GM21423 (cell line): ENCODE measurements at regions not wholly inside any gene's neighbourhood (a gene's known extent, or its start where the extent isn't known, plus 50 kb on each side); places are given as distances from the start of the nearest gene placed in this dataset.
A peak's percentile ranks its signal among the peaks of the same experiment; 100 is the strongest.

Source experiments
- ATAC-seq: cut with Tn5 transposase; IDR thresholded peaks from one replicate; pipeline ENCODE4 v1.9.1; 2021; ENCODE audit warnings: mild to moderate bottlenecking, moderate library complexity; ENCODE audit not compliant: unreplicated experiment

DNA sequence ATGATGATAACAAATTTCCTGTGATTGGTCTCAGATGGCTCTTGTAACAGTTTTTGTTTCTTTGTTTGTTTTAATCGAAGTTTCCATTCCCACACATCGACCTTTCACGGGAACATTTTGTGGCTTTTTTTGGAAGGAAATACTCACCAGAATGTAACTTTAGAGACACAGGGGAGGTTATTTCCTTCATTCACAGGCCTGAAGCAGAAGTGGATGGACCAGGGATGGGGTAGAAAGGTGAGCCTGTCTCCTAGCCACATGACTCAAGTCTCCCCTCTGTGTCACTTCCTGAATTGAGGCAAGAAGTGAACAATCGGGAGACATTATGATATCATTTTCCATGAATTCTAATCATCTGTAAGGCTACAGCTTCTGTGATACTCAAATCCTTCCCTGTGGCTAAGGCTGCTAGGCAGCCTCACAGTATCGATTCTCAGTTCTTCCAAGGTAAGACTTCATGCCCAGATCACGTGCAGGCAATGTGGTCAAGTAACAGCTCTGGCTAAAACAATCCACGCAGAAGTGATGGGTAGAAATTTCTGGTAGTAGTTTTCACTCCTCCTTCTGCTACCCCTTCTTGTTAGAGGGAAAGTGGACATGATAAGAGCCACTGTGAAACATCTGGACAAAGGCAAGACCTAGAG lies 203.9 kb upstream of the NEBL start:
- ATAC-seq: no peak

DNA sequence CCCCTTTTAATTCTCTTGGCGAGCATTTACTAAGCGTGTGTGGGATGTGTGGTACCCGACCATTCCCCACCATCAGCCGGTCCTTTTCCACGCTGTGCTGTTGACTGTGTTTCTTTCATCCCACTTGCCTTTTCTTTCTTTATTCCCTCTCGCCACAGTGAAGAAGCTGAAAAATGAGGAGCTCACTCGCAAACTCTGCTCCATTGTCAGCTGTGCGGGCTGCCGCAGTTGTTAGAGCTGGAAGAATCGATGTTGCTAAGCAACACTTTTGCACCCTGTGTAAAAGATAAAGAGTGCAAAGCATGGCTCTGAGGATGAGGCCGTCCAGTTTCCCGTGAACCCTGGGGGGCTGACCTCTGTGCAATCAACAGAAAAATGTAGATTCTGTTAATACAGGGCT lies 203.1 kb upstream of the NEBL start:
- ATAC-seq: no peak

DNA sequence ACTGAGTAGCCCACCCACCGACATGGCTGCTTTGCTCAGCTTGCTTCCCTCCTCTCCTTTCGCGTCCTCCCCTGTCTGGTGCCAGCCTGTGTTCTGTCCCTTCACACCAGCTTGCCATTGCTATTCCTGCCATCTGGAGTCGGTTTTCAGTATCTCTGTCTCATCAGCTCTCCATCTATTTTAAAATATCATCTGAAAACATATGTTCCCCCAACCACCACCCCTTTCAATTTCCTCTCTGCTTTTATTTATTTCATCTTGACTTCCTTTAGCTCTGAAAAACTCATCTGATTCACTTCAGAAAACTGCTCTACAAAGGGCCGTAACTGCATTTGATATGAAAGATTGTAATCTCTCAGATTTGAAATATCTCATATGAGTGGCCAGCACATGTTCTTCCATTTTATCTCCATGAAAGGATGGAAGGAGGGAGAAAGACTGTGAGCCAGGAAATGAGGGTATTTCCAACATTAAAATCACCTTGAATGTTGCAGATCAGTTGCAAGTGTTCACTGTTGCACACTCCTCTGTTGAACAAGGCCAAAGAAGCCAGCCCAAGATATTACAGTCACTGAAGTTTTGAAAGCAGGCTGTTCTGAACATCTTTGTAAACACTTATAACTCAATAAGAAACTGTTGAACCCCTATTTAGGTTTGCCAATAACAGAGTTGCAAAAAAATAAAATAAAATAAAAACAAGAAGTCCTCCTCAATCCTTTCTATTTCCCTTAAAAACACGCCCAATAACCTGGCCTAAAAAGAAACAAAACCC lies 202.4 kb upstream of the NEBL start:
- no peak for ATAC-seq

DNA sequence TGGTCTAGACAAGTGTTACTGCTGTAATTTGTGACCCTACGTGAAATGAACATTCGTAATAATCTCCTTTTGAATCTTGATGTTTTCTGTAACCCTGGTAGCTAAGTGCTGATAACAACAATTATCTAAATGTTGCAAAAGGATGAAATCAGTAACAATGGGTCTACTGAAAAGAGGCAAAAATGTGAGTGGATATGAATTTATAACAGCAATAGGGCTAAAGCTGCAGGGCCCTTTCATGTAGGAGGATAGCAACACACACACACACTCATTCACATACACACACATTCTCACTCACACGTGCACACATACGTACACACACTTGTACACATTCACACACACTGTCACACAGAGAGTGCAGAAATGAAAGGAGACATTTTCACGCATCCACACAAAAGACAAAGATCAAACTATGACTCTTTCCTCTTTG lies 200.8 kb upstream of the NEBL start:
- ATAC-seq: no peak

DNA sequence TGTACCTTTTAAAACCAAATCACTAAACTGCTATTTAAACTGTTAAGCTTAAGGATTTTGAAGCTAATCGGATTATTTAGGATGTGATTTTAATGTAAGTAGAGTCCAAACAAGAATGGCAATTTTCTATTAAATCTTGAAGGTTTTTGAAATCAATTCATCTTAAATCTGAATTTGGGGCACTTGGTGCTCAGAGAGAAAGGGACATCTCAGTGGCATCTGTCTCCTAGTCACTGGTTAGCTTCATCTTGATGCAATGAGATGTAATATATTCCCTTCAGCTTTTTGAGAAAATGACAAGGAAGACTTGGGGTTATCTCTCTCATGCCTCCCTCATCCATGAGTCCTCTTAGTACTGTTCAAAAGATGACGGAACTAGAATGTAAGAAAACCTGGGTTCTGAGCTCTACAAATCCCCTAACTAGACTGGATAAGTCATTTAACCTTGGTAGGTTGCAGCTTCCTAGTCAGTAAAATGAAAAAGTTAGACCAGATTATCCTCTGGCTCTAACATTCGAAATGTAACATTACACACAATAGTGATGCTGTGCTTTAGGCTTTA lies 198.5 kb upstream of the NEBL start:
- no peak for ATAC-seq

DNA sequence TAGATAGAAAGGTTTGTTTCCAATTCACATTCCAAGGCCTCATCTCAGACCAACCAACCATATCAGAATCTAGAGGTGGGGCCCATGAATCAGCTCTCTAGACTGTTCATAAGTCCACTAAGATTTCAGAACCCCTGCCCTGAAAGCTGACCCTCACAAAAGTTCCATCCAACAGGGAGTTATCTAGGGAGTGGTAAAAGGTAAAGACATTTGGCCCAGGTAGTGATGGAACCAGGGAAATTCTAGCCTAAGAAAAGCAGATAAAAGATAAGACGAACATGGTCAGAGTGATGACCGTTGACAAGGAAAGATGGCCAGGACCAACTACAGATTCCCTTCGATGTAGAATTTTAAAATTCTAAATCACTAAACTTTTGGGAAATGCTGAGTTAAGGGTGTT lies 198.0 kb upstream of the NEBL start:
- ATAC-seq: no peak

DNA sequence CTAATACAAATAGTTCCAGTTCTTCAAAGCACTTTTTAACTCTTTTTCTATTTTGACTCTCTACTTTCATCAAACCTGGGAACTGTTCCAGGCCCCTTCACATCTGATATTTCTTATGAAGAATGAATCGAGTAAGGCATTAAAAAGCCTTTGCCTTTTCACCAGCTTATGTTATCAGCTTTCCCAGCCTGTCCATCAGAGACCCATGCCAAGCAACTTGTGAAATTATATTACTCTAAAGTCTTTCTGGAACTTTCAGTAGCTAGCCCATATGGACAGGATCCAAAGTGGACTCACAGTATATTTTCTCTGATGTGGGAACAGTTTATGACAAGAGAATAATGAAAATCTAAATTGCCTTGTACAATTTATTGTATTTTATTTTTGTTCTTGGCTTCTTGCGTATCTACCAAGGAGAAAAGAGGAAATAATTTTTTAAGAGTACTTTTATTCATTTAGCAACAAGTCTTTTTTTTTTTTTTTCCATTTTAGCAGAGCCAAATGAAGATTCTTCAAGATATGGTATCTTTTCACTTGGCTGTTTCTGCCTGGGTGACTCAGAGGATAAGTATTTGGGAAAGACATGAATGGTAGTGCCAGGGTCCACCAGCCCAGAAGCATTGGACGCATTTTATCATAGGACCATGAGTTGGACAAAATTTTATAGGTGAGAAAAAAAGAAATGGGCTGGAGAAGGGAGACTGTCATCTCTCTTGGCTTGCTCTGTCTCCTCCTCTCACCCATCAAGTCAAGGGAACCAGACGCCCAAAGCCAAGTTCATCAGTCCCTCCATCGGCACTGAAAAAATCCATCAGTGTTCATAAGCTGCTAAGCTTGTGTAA lies 195.8 kb upstream of the NEBL start:
- no peak for ATAC-seq

DNA sequence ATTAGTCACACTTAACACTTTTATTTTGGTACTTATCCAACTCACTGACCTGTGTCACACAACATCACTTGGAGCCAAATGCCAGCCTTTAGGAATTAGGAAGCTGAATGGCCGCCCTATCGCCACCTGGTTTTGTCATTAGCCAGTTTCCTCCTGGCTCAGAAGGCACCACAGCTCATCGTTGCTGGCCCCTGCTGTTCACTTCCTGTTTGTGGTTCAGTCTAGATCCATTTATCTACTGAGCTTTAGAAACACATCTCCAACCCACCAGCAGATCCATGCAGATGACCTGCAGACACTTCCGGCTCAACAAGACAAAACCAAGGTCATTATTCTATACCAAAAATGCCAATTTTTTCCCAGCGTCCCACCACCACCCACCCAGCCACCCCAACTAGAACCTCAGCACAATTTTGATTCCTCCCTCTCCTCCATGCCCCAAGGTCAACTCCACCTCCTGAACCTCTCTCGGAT lies 193.5 kb upstream of the NEBL start:
- ATAC-seq: no peak

DNA sequence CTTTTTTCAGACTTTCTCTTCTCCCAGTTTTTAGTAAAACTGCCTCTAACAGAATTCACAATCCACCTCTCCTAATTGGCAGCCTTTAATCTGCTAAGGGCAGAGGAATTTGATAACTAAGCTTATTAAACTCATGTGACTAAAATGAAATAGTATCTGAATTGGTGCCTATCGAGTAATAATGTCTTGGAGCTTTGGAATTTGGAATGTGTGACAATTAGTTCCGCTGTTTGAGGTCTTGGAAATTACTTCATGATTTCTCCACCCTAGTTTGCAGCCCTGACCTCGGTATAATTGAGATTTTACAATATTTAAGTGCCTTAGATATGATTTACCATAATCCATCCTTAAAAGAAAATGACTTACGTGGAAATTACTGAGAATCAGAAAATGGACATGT lies 190.4 kb upstream of the NEBL start:
- ATAC-seq: no peak

DNA sequence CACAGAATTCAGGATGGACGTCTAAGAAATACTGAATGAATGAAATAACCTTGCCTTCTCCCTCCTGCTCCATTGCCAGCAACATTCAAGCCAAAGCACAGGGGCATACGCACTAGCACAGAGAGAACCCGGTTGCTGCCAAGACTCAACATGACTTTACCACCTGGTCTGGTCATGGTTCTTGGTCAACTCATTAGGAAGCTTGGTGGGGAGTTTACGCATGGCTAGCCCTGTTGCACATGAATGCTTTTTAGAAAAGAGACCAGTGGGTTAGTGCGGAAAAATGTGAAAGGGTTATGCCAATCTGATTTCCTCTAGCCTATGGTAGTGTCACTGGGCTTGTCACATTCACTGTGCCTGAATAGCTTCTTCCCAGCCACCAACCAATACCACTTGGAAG lies 187.6 kb upstream of the NEBL start:
- ATAC-seq: no peak

DNA sequence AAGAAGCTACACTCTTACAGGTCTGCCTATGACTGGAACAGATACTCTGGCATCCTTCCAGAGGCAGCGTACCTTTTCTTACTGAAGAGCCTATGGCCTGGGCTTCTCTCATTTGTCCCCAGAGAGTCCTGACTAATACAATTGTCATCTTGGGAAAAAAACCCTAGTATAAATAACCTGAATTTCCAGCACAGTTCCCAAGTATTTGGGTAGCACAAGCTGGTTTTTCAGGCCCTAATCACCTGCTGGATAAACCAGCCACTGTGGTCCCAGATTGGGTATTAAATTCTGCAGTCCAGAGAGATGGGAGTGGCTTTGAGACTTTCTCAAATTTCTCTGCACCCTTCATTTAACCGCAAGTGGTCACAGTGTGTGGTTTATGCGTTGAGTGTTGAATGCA lies 186.8 kb upstream of the NEBL start:
- no peak for ATAC-seq

DNA sequence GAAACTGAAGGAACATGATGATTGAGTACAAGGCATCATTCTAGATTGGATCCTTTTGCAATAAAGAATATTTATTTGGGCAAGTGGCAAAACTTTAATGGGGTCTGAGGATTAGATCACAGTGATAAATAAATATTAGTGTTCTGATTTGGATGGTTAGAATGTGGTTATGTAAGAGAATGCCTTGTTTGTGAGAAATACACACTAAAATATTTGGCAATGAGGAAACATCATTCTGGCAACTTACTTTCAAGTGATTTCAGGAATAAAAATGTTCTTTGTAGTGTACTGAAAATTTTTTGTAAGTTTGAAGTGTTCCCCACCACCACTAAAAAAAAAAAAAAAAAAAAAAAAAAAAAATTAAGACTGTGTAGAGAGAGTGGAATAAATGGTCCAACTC lies 185.1 kb upstream of the NEBL start:
- ATAC-seq: no peak

DNA sequence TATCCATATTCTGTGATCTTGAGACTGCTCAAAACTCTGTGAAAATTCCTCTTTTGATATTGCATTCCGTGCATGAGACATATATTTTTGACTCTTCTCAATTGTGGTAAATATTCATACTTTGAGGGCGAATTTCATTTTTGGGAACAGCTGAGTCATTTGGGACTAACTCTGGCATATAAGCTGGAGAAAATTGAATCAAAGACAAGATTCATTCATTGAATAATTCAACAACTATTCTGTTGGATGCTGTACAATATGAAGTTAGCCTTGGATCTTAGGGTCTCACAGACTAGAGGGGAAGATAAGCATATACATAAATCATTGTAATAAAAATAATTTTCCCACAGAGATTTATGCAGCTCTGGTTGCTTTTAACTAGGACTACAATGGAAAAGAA lies 183.2 kb upstream of the NEBL start:
- no peak for ATAC-seq

DNA sequence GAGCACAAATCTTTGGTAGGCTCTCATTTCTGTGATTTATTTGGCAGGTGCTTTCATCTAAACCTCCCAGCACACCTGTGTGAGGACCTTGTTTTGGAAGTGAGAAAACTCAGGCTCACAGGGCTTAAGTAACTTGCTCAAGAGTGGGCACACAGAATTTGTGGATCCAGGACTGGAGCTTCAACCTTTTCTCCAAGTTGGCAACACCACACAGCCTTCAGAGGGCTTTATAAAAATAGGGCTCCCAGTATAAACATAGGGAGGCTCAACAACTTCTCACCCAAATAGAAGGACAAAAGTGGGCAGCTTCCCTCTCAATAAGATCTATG lies 182.2 kb upstream of the NEBL start:
- no peak for ATAC-seq

DNA sequence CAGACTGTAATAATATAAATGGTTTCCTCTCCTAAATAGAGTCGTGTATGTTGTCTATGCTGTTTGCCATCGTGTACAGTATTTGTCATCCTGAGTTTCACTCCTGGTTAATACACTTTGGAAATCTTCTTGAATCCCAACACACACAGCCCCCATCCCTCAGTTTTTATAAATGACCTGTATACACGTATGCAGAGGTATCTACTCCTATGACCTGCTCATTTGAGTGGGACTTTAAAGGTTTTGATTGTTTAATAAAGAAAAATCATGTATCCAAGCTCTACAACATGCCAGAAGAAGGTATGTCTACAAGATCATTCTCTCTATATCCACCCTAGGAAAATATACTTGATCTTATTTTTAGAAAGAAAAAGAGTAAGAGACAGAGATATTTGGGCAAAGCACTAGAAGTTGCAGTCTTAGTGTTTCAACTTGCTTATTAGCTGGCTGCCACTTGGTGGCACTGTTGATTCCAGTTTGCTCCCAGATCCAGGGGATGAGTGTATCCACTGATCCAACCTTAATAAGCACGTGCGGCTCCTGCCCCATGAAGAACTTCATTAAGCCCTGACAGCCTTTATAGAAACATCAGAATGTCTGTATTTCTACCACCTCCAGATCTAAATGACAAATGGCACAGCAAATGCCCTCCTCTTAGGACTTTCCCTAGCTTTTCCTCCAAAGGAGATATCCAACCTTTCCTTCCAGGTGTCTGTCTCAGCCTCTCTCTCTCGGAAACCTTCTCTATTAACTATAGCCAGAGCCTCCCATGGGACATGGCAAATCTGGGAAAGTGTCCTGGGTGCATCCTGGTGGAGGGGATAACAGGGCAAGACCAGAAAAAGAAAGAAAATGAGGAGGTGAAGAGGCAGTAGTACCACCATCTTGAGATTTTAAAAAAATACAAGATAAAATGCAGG lies 181.6 kb upstream of the NEBL start:
- peak; percentile 48 for ATAC-seq

DNA sequence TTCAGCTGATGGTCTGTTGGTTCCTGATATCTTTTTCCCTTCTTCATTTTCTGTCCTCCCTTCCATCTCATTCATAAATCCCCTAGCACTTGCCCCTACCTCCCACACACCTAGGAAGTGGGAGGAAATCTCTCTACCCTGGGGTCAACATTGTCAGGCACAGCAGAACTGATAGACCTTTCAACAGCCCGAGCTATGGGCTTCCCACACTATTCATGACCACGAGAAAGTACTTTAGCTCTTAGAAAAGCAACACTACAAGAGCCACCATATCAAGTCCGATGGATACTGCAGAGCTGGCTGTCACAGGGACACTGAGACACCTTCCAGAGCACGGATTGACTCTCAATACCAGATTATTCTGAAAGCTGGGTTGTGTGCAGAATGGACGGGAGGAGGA lies 180.6 kb upstream of the NEBL start:
- ATAC-seq: no peak

DNA sequence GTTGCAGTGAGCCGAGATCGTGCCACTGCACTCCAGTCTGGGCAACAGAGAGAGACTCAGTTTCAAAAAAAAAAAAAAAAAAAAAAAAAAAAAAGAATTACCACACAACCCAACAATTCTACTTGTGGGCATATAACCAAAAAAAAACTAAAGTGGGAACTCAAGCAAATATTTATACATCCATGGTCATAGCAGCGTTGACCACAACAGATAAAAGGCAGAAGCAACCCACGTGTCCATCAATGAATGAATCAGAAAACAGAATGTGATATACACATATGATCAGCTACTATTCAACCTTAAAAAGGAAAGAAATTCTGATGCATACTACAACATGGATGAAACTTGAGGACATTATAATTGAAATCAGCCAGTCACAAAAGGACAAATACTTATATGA lies 179.3 kb upstream of the NEBL start:
- no peak for ATAC-seq

DNA sequence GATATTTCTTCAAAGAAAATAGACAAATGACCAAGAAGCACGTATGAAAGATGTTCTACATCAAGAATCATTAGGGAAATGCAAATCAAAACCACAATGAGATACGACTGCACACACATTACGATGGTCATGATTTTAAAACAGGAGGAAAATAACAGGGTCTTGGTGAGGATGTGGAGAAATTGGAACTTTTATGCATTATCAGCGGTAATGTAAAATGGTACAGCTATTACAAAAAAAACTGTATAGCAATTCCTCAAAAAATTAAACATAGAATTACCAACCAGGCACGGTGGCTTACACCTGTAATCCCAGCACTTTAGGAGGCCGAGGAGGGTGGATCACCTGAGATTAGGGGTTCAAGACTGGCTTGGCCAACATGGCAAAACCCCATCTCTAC lies 178.8 kb upstream of the NEBL start:
- ATAC-seq: no peak

DNA sequence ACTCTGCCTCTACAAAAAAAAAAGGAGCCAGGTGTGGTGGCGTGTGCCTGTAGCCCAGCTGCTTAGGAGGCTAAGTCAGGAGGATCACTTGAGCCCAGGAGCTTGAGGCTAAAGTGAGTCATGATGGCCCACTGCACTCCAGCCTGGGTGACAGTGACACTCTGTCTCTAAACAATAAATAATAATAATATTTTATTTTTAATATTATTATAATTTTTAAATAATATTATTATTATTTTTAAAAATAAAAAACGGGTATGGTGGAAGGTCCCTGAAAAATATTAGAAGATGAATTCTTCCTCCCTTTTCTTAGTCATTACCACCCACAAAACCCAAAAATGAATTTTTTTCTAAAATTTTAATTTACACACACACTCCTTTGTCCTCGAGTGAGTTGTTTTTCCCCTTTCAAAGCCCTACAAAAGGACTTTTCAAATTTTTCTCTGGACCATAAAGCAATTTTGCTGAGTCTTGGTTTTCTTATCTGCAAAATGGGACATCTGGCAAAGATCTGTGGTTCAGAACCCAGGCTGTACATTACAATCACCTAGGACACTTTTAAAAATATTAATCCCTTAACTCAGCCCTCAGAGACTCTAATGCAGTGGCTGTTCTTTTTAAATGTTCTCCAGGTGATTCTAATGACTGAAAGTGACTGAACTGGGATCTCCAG lies 174.0 kb upstream of the NEBL start:
- ATAC-seq: no peak
